ENCODE measurements at regions not wholly inside any gene's neighbourhood (a gene's known extent, or its start where the extent isn't known, plus 50 kb on each side); places are given as distances from the start of the nearest gene placed in this dataset.

DNA sequence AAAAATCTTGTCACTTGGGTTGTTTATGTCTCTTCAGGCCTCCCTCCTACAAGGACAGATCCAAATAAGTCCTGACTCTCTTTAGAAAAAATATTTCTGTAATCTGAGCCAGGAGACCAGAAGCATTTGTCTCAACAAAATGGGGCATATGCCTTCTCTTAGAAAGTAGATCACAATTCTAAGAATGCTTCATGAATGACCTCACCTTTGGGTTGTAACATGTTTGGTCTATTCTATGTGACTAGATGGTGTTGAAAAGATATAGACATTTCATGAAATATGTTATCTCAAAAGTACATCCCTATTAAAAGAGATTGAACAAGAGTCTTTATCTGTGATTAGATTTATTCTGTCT is 159.0 kb upstream of the SETBP1 start:
- DNase-seq, result no peak

DNA sequence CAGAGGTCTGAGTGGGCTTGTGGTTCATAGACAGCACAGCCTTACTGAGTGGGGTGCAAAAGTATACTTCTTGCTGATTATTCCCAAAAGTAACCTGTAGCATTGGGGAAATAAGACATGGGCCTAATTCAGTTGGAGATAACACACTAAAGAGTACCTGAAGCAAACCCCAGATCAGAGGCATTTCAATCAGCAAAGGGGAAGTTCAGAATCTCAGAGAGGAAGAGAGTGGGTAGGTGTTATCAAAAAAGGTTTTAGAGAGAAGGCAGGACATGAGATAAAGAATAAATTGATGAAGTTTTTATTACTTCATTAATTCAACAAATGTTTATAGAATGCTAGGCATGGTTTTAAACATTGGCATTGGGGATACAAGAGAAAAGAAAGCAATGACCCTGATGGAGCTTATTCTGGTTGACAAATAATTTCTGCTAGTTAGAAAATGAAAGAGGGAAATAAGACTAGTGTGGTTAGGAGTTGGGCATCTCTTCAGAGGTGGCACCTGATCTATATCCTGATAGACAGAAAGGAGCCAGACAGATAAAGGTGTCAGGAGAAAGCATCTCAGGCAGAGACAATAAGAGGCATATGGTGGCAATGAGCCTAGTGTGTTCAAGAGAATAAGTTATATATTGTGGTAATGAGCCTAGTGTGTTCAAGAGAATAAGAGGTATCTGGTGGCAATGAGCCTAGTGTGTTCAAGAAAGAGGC is 153.8 kb upstream of the SETBP1 start:
- DNase-seq, result no peak

GRCh38 chr18:44533071-44533470 is 147.6 kb upstream of the SETBP1 start:
- no peak for DNase-seq

GRCh38 chr18:44536046-44536445 is 144.6 kb upstream of the SETBP1 start:
- no peak for DNase-seq

DNA sequence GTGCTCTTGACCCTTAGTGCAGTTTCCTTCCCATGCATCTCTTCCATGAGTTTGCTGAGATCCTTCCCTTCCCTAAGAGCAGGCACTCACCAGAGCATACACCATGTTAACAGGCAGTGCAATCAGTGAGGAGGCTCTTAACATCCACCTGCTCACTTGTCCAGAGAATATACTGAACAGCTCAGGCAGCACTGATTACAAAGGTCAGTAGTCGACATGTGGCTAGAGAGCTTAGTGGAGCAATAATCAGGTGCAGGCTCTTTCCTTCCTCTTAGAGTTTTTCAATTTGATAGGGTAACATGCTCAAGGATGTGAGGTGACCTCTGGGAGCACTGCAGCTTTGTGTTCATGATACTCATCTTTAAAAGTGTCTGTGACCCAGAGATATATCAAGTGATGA is 144.1 kb upstream of the SETBP1 start:
- peak; percentile 62 for DNase-seq

- peak; percentile 98 for DNase-seq
Measured at GRCh38 chr18:44537526-44537925, 143.2 kb upstream of the SETBP1 start.

GRCh38 chr18:44539926-44540325 is 140.8 kb upstream of the SETBP1 start:
- no peak for DNase-seq

DNA sequence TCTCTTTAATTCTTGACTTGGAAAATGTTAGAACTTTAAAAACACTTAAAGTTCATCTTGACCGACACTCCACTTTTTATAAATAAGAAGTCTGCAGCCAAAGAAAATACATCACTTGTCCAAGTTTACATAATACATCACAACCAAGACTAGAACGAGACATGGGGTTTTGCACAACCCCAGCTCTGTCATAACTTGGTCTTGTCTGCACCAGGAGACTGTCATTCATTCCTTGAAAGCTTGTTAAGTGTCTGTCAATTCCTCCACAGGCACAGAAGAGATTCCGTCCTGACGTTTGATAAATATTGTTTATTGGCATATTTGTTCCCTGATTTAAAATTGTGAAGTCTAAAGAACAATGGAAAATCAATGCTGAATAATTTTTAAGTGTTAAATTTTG is 139.5 kb upstream of the SETBP1 start:
- DNase-seq, result no peak

- no peak for DNase-seq
Measured at GRCh38 chr18:44541781-44542180, 138.9 kb upstream of the SETBP1 start.

DNA sequence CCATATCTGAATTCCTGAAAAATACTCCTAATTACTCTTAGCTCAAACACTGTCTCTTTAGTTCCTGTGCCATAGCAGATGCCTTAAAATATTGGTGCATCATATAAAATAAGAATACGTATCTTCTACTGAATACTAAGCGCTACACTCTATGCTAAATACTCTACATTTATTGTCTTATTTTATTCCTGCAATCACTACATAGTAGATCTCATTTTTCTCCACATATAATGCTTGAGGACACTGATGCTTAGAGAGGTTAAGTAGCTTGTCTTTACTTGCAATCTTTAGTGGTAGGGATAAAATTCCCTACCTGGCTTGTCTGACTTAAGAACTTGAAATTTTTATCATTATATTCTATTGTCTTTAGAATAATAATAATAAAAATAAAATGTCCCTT is 137.3 kb upstream of the SETBP1 start:
- no peak for DNase-seq

GRCh38 chr18:44545359-44545985 is 135.2 kb upstream of the SETBP1 start:
- no peak for DNase-seq

DNA sequence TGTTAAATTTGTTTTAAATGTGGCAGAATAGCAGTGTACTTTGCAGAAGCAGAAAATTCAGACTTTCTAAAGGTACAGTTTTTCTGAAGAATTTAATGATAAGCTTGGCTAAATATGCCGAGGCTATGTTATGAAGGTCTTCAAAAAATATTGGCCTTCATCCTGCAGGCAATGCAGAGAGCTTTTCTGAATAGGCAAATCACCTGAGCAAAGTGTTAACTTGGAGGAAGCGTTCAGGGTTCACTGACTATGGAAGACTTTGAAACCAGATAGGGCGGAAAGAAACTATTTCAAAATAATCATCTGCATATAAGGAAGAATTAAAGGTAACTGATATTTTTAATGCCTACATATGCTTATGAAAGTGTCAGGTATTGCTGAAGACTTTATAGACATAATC is 133.7 kb upstream of the SETBP1 start:
- DNase-seq, result no peak

GRCh38 chr18:44548291-44549221 is 132.1 kb upstream of the SETBP1 start:
- no peak for DNase-seq

- DNase-seq, result no peak
Measured at GRCh38 chr18:44552706-44553105, 128.0 kb upstream of the SETBP1 start.

DNA sequence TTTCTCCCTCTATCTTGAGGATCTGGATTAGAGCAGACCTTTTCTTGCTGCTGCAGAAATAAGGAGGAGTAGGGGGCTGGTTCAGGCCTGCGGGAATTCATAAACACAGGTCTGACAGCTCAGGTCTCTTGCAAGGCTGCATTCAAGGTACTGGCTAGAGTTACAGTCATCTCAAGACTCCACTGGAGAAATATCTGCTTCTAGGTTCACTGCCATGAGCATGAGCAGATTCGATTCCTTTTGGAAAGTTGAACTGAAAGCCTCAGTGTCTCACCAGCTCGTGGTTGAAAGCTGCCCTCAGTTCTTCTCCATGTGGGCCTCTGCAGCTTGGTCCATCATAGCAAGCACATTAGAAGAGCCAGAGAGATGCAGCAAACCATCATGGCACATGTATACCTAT is 124.4 kb upstream of the SETBP1 start:
- DNase-seq, result peak; percentile 75

GRCh38 chr18:44557616-44558151 is 123.0 kb upstream of the SETBP1 start:
- no peak for DNase-seq

GRCh38 chr18:44558767-44559166 is 121.9 kb upstream of the SETBP1 start:
- DNase-seq, result no peak

DNA sequence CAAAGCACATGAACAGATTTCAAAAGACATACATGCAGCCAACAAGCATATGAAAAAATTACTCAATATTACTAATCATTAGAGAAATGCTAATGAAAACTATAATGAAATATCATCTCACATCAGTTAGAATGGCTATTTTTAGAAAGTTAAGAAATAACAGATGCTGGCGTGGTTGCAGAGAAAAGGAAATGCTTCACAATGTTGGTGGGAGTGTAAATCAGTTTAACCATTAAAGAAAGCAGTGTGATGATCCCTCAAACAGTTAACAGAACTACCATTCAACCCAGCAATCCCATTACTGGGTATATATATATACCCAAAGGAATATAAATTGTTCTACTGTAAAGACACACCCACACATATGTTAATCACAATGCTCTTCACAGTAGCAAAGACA is 117.7 kb upstream of the SETBP1 start:
- no peak for DNase-seq

- DNase-seq, result peak; percentile 84
Measured at GRCh38 chr18:44564922-44565321, 115.8 kb upstream of the SETBP1 start.

- no peak for DNase-seq
Measured at GRCh38 chr18:44568342-44568741, 112.3 kb upstream of the SETBP1 start.

DNA sequence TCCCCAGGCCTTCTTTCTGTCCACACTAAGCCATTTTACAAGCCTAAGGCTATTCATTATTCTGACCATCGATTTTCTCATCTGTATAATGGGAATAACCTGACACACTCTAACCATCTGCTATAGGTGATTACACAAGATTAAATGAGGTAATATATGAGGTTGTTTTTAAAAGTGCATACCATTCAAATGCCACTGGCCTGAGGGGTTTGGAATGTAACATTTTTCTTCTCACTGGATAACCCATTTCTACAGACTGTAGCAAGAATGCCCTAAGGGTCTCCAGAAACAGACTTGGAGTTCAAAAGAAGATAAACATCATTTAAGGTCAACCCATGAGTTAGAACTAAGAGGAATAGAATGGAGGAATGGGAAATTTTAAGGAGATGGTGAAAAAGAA is 111.7 kb upstream of the SETBP1 start:
- peak; percentile 70 for DNase-seq

DNA sequence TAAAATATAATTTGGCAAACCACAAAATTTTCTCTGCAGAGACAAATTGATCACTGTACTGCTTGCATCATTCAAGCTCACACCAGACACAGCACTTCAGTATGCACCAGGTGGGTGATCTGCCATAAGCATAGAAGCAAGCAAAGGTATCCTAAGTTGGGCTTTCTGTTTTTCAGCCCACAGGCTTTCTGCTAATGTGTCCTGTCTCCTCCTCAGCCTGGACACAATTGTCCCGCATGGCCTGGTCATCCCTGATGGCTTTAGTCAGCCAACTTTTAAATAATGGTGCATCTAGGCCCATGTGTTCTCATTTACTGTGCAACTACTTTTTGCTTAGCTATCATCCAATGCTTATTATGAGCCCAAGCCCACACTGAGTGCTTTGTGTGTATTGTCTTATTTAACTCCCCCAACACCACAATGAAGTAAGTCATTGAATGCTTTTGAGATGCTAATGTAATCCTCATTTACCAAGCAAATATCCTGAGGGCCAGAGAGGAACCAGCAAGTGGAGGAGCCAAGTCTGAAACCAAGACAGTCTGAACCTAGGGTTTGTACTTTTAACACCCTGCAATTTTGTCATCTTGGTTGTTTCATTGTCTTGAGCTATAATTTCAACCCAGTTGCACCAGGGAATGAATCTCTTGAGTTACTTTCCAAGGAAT is 111.2 kb upstream of the SETBP1 start:
- DNase-seq, result peak; percentile 88

Measured in islet precursor cell (in vitro differentiated cells).